ENCODE measurements at regions not wholly inside any gene's neighbourhood (a gene's known extent, or its start where the extent isn't known, plus 50 kb on each side); places are given as distances from the start of the nearest gene placed in this dataset.

GRCh38 chr2:195333869-195334268 lies 323.2 kb upstream of the SLC39A10 start:
- TF ChIP-seq ZNF761 (CRISPR knock-in tag; conservative IDR thresholded peaks at IDR 0.05): no peak
- TF ChIP-seq RFX5 (IDR thresholded peaks at IDR 0.05; ENCODE audit: low read depth, low read length): no peak
- TF ChIP-seq UBTF (CRISPR knock-in tag; IDR thresholded peaks at IDR 0.05): no peak
- TF ChIP-seq HNF1B (CRISPR knock-in tag; IDR thresholded peaks at IDR 0.05): no peak
- TF ChIP-seq ZNF484 (CRISPR knock-in tag; IDR thresholded peaks at IDR 0.05; ENCODE audit: borderline replicate concordance, low read depth): no peak
- TF ChIP-seq ZMAT3 (CRISPR knock-in tag; conservative IDR thresholded peaks at IDR 0.05): no peak
- TF ChIP-seq KLF13 (CRISPR knock-in tag; IDR thresholded peaks at IDR 0.05): no peak
- no peak for TF ChIP-seq NCOR1 (IDR thresholded peaks at IDR 0.05; ENCODE audit: borderline replicate concordance, low read length)
- H3K4me1 ChIP-seq (ENCODE audit: insufficient read depth, low read length): no peaks in the 10 kb centered on the region
- intact Hi-C loops (cut with micrococcal nuclease; ENCODE audit: unreplicated experiment): loop anchor here (10.0 kb wide), 1 partner anchor 321 kb away; the partner anchor contains the start of gene SLC39A10
- DNase-seq (ENCODE audit: low spot score) (no peak), FAIRE-seq (no peak), ATAC-seq (no peak)
- BruUV-seq (replicated peaks): no TSS peak
- CTCF ChIA-PET (ENCODE audit: low intra/inter-chr PET ratio, low total read pairs): no interaction called here
- no peaks in the 10 kb centered on the region for H3K79me2 ChIP-seq (ENCODE audit: insufficient read depth, low read length)
- no peak overlapping the region for H3K9ac ChIP-seq (ENCODE audit: insufficient read depth, low read depth, low read length)
- POLR2A ChIA-PET: no interaction called here
- in situ Hi-C loops (cut with HindIII; ENCODE audit: extremely low pct_ligation_motif_present, low pct_unique_long_range_greater_than_20kb): no loop called here
- H3K9me3 ChIP-seq (ENCODE audit: low read length): no peaks in the 10 kb centered on the region
- no peak overlapping the region for H3K4me2 ChIP-seq (ENCODE audit: low read depth, low read length)
- H3K36me3 ChIP-seq (replicated peaks in 1 of 2; ENCODE audit: control insufficient read depth in 1 of 2, insufficient read depth in 2 of 2, low read length in 2 of 2): no peaks in the 10 kb centered on the region
- no peak overlapping the region for H3K4me3 ChIP-seq (replicated peaks in 1 of 3; ENCODE audit: insufficient read depth in 1 of 3, low read depth in 2 of 3, low read length in 3 of 3)
- H3K27ac ChIP-seq (ENCODE audit: extremely low read length, insufficient read depth, low read length): no peak overlapping the region
- H4K20me1 ChIP-seq (ENCODE audit: insufficient read depth, low read length): no peaks in the 10 kb centered on the region
- no peaks in the 10 kb centered on the region for H3K27me3 ChIP-seq (ENCODE audit: control insufficient read depth in 1 of 2, insufficient read depth in 2 of 2, low read length in 2 of 2)
- H2AFZ ChIP-seq (ENCODE audit: low read length): no peak overlapping the region
